SK-N-SH (cell line): ENCODE measurements at regions not wholly inside any gene's neighbourhood (a gene's known extent, or its start where the extent isn't known, plus 50 kb on each side); places are given as distances from the start of the nearest gene placed in this dataset.

Experiments
- CTCF ChIA-PET: fragments of 300-600, 350-600 bp; formaldehyde crosslinking; extraction: SDS; loops from one replicate; lab custom pipeline; 2021; lab: Yijun Ruan, JAX
- POLR2A ChIA-PET: fragments of 350-600 bp; sonication (Branson Sonifier 250); formaldehyde crosslinking; extraction: SDS; loops from one replicate; lab custom pipeline; 2020; ENCODE audit warnings: antibody characterized with exemption, inconsistent platforms; lab: Yijun Ruan, JAX
- DNase-seq: peaks from one replicate; pipeline ENCODE4 v3.0.0; 2012
- H2AFZ ChIP-seq: fragments of 200-600 bp; sonication (generic); 2 replicates; pipeline ENCODE4 v1.8.1; 2016; ENCODE audit warnings: antibody characterized with exemption, mild to moderate bottlenecking, low read depth
- H3F3A ChIP-seq: fragments of 200-600 bp; sonication (generic); replicated peaks from 2 replicates; pipeline ENCODE3; 2016; ENCODE audit warnings: antibody characterized with exemption, mild to moderate bottlenecking; ENCODE audit not compliant: insufficient read depth
- H3K27ac ChIP-seq, 2 experiments: fragments of 200-500 bp in 1 of 2; fragments of 200-600 bp in 1 of 2; sonication (Bioruptor generic) in 1 of 2; sonication (generic), shearing (Covaris generic) in 1 of 2; 2 replicates each; pipeline versions ENCODE4 v1.5.1 to v1.6.1; 2014 to 2016; ENCODE audit warnings: low read depth in 2 of 2, inconsistent platforms in 1 of 2, low read length in 1 of 2, mild to moderate bottlenecking in 1 of 2, mixed read lengths in 1 of 2
- H3K27me3 ChIP-seq: fragments of 200-600 bp; sonication (generic), shearing (Covaris generic); 2 replicates; pipeline ENCODE4 v1.6.1; 2016; ENCODE audit warnings: mixed run types; ENCODE audit not compliant: insufficient read depth
- H3K36me3 ChIP-seq, 2 experiments: fragments of 200-500 bp in 1 of 2; fragments of 200-600 bp in 1 of 2; sonication (Bioruptor generic) in 1 of 2; sonication (generic) in 1 of 2; replicated peaks in 1 of 2; 2 replicates each; pipeline versions ENCODE3 to v1.5.1; 2014 to 2016; ENCODE audit warnings: low read length in 1 of 2, mild to moderate bottlenecking in 1 of 2; ENCODE audit not compliant: insufficient read depth in 2 of 2, control insufficient read depth in 1 of 2
- H3K4me1 ChIP-seq, 2 experiments: fragments of 200-500 bp in 1 of 2; fragments of 200-600 bp in 1 of 2; sonication (Bioruptor generic) in 1 of 2; sonication (generic), shearing (Covaris generic) in 1 of 2; 2 replicates each; pipeline versions ENCODE4 v1.5.1 to v1.6.1; 2014 to 2016; ENCODE audit warnings: low read depth in 1 of 2, low read length in 1 of 2, mixed run types in 1 of 2; ENCODE audit not compliant: insufficient read depth in 2 of 2, control insufficient read depth in 1 of 2
- H3K4me2 ChIP-seq: fragments of 200-600 bp; sonication (generic), shearing (Covaris generic); 2 replicates; pipeline ENCODE4 v1.6.1; 2017; ENCODE audit warnings: mixed run types
- H3K4me3 ChIP-seq, 2 experiments: fragments of 200-500 bp in 1 of 2; fragments of 200-600 bp in 1 of 2; sonication (Bioruptor generic) in 1 of 2; sonication (generic), shearing (Covaris generic) in 1 of 2; 2 replicates each; pipeline versions ENCODE4 v1.5.1 to v1.8.1; 2014 to 2016; ENCODE audit warnings: low read depth in 2 of 2, inconsistent platforms in 1 of 2, low read length in 1 of 2, mild to moderate bottlenecking in 1 of 2, mixed read lengths in 1 of 2, moderate library complexity in 1 of 2
- H3K79me2 ChIP-seq: fragments of 200-600 bp; sonication (generic); 2 replicates; pipeline ENCODE4 v1.8.1; 2017; ENCODE audit warnings: mild to moderate bottlenecking; ENCODE audit not compliant: insufficient read depth
- H3K9ac ChIP-seq: fragments of 200-600 bp; sonication (generic); 2 replicates; pipeline ENCODE4 v1.6.1; 2017; ENCODE audit warnings: mixed run types
- H3K9me2 ChIP-seq: fragments of 200-600 bp; sonication (generic); 2 replicates; pipeline ENCODE4 v1.6.1; 2017; ENCODE audit warnings: mixed run types
- H3K9me3 ChIP-seq: fragments of 200-600 bp; sonication (generic); 2 replicates; pipeline ENCODE4 v1.6.1; 2017; ENCODE audit warnings: mixed run types, mild to moderate bottlenecking, moderate library complexity
- H4K20me1 ChIP-seq: fragments of 200-600 bp; sonication (generic); 2 replicates; pipeline ENCODE4 v1.6.1; 2017; ENCODE audit warnings: mild to moderate bottlenecking, mixed run types; ENCODE audit not compliant: insufficient read depth
- CHD2 ChIP-seq: fragments of 150-350 bp; IDR thresholded peaks from 2 replicates; pipeline ENCODE4 v1.6.1; 2018; ENCODE audit warnings: low read length; ENCODE audit not compliant: partially characterized antibody
- CTCF ChIP-seq: fragments of 200-600 bp; sonication (generic); IDR thresholded peaks from 2 replicates; pipeline ENCODE4 v1.6.1; 2017; ENCODE audit warnings: antibody characterized with exemption, mild to moderate bottlenecking, moderate library complexity
- ELF1 ChIP-seq: IDR thresholded peaks from 2 replicates; pipeline ENCODE4 v1.4.0; 2012
- EP300 ChIP-seq, 2 experiments: IDR thresholded peaks; 2 replicates each; pipeline versions ENCODE4 v1.4.0 to v1.6.1; 2012; ENCODE audit warnings: borderline replicate concordance in 1 of 2, low read depth in 1 of 2, low read length in 1 of 2
- FOSL2 ChIP-seq: IDR thresholded peaks from 2 replicates; pipeline ENCODE4 v1.4.0; 2012; ENCODE audit warnings: low read depth, mild to moderate bottlenecking, moderate library complexity, borderline replicate concordance
- JUND ChIP-seq: IDR thresholded peaks from 2 replicates; pipeline ENCODE4 v1.4.0; 2012
- MAX ChIP-seq: IDR thresholded peaks from 2 replicates; pipeline ENCODE4 v1.4.0; 2012; ENCODE audit warnings: low read depth
- NRF1 ChIP-seq: IDR thresholded peaks from 2 replicates; pipeline ENCODE4 v1.6.1; 2012; ENCODE audit warnings: low read depth, mild to moderate bottlenecking, low read length
- POLR2AphosphoS5 ChIP-seq: IDR thresholded peaks from 2 replicates; pipeline ENCODE4 v1.6.1; 2012; ENCODE audit warnings: low read depth, low read length
- RAD21 ChIP-seq: IDR thresholded peaks from 2 replicates; pipeline ENCODE4 v1.6.1; 2012; ENCODE audit warnings: mild to moderate bottlenecking, low read length
- RFX5 ChIP-seq: IDR thresholded peaks from 2 replicates; pipeline ENCODE4 v1.6.1; 2012; ENCODE audit warnings: mild to moderate bottlenecking, improper control_type of control experiment, low read length
- RXRA ChIP-seq: IDR thresholded peaks from 2 replicates; pipeline ENCODE4 v1.4.0; 2012; ENCODE audit warnings: low read depth, mild to moderate bottlenecking, borderline replicate concordance
- SMC3 ChIP-seq: IDR thresholded peaks from 2 replicates; pipeline ENCODE4 v1.6.1; 2012; ENCODE audit warnings: low read depth, low read length, improper control_type of control experiment
- TAF1 ChIP-seq: IDR thresholded peaks from 2 replicates; pipeline ENCODE4 v1.6.1; 2012; ENCODE audit warnings: low read depth, mild to moderate bottlenecking, low read length, moderate library complexity, borderline replicate concordance
- TCF12 ChIP-seq: IDR thresholded peaks from 2 replicates; pipeline ENCODE4 v1.4.0; 2012
- TEAD4 ChIP-seq: IDR thresholded peaks from 2 replicates; pipeline ENCODE4 v1.4.0; 2012; ENCODE audit warnings: mild to moderate bottlenecking, borderline replicate concordance; ENCODE audit not compliant: insufficient read depth
- ZBTB33 ChIP-seq: IDR thresholded peaks from 2 replicates; pipeline ENCODE4 v1.4.0; 2012; ENCODE audit warnings: low read depth, borderline replicate concordance
- WGBS: methylation state at CpG from one replicate; pipeline ENCODE4 v1.1.6; 2017; ENCODE audit warnings: low lambda C conversion rate; 5-methylcytosine and 5-hydroxymethylcytosine counted together
- TF ChIP-seq, protein P1 (sequence below): fragments of 150-350 bp; IDR thresholded peaks from 2 replicates; pipeline ENCODE4 v1.6.1; 2016; ENCODE audit warnings: mild to moderate bottlenecking, low read depth, low read length
- TF ChIP-seq, protein P2 (sequence below): IDR thresholded peaks from 2 replicates; pipeline ENCODE4 v1.4.0; 2012; ENCODE audit warnings: low read depth, borderline replicate concordance
- TF ChIP-seq, protein P3 (sequence below): IDR thresholded peaks from 2 replicates; pipeline ENCODE4; 2012

DNA sequence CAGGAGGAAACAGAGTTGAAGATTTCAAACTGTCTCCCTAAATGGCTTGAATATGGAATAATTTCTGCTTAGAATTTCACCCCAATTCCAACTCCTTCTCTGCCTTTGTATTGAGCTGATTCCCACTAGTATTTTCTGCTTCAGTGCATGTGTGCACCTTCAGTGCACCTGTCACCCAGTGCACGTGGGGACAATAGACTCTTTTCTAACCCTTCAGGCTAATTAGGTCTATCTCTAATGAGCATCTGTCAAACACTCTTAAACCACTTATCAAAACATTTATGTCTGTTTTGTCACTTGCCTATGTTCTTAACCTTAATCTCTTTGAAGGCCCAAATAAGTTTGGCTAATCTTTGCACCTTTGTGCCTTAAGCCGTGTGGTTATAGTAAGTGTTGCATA lies 232.0 kb upstream of the NETO1 start:
- ChIA-PET CTCF (interaction anchor here (0.8 kb wide), 1 partner anchor 30 kb away, joined by 3 read pairs; no protein-coding TSS in a partner anchor), POLR2A (no interaction called here)
- DNase-seq, result no peak
- no peak overlapping the region for H3K4me2 ChIP-seq
- H3K36me3 ChIP-seq, result no peaks in the 10 kb centered on the region
- H4K20me1 ChIP-seq, result no peaks in the 10 kb centered on the region
- 6% methylated on average over 2 of the region's 2 CpGs for WGBS
- no peaks in the 10 kb centered on the region for H3K9me2 ChIP-seq
- TF ChIP-seq, protein P1, sequence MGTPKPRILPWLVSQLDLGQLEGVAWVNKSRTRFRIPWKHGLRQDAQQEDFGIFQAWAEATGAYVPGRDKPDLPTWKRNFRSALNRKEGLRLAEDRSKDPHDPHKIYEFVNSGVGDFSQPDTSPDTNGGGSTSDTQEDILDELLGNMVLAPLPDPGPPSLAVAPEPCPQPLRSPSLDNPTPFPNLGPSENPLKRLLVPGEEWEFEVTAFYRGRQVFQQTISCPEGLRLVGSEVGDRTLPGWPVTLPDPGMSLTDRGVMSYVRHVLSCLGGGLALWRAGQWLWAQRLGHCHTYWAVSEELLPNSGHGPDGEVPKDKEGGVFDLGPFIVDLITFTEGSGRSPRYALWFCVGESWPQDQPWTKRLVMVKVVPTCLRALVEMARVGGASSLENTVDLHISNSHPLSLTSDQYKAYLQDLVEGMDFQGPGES, result no peak
- TF ChIP-seq MAX, result no peak
- no peak for TF ChIP-seq SMC3
- no peak for TF ChIP-seq TCF12
- no peak for TF ChIP-seq FOSL2
- TF ChIP-seq RAD21, result no peak
- no peak for TF ChIP-seq NRF1
- TF ChIP-seq RFX5, result no peak
- TF ChIP-seq EP300 (IDR thresholded peaks at IDR 0.05; ENCODE audit: borderline replicate concordance in 1 of 2, low read depth in 1 of 2, low read length in 1 of 2), result no peak
- TF ChIP-seq RXRA, result no peak
- no peak for TF ChIP-seq CTCF
- TF ChIP-seq POLR2AphosphoS5, result no peak
- TF ChIP-seq TEAD4, result no peak
- TF ChIP-seq CHD2, result no peak
- TF ChIP-seq, protein P2, sequence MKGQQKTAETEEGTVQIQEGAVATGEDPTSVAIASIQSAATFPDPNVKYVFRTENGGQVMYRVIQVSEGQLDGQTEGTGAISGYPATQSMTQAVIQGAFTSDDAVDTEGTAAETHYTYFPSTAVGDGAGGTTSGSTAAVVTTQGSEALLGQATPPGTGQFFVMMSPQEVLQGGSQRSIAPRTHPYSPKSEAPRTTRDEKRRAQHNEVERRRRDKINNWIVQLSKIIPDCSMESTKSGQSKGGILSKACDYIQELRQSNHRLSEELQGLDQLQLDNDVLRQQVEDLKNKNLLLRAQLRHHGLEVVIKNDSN, result no peak
- TF ChIP-seq, protein P3, sequence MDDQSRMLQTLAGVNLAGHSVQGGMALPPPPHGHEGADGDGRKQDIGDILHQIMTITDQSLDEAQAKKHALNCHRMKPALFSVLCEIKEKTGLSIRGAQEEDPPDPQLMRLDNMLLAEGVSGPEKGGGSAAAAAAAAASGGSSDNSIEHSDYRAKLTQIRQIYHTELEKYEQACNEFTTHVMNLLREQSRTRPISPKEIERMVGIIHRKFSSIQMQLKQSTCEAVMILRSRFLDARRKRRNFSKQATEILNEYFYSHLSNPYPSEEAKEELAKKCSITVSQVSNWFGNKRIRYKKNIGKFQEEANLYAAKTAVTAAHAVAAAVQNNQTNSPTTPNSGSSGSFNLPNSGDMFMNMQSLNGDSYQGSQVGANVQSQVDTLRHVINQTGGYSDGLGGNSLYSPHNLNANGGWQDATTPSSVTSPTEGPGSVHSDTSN, result no peak
- no peak for TF ChIP-seq ZBTB33
- TF ChIP-seq TAF1, result no peak
- TF ChIP-seq JUND, result no peak
- no peak for TF ChIP-seq ELF1
- H3K9ac ChIP-seq, result no peak overlapping the region
- no peak overlapping the region for H3K27ac ChIP-seq
- H3K79me2 ChIP-seq, result no peaks in the 10 kb centered on the region
- no peak overlapping the region for H3K4me3 ChIP-seq
- no peak overlapping the region for H2AFZ ChIP-seq
- H3K27me3 ChIP-seq, result no peaks in the 10 kb centered on the region
- H3K4me1 ChIP-seq, result no peaks in the 10 kb centered on the region
- no peaks in the 10 kb centered on the region for H3F3A ChIP-seq
- no peaks in the 10 kb centered on the region for H3K9me3 ChIP-seq
